ENCODE measurements at regions not wholly inside any gene's neighbourhood (a gene's known extent, or its start where the extent isn't known, plus 50 kb on each side); places are given as distances from the start of the nearest gene placed in this dataset.
"Not testable (repeated sequence)": the region's sequence is repeated elsewhere in the genome, so short reads cannot be mapped to it uniquely, and the experiment has no call there.

DNA sequence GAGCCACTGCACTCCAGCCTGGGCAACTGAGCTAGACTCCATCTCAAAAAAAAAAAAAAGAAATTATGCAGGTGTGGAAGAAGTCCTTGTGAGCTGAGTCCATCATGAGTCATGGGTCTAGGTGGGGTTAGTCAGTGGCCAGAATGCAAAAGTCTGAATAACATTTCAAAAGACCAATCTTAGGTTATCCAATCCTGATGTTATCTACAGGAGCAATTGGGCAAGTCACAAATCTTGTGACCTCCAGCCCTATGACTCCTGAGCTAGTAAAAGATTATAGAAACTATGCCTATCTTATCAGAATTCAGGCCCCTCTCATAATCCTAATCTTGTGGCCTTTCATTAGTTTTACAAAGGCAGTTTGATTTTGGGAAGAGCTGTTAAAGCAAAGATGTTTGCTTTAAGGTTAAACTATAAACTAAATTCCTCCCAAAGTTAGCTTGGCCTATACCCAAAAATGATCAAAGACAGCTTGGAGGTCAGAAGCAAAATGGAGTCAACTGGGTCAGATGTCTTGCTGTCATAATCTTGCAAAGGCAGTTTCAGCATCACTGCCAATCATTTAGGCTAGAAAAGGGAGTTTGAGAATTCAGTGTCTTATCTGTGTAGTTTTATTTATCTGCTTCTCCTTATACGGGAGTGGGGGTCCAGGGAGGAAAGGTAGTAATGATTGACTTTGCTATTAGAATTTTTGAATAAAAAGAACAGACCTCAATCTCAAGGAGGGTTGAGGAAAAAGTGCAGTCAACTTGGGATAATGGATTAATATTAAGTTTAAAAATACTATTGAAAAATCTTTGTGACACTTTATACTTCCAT, 71.2 kb upstream of the TRIM24 start:
- no peak overlapping the region for H3K27ac ChIP-seq
- H3K36me3 ChIP-seq, result no peaks in the 10 kb centered on the region
- peaks cover 3% of the 10 kb centered on the region; the same call in 1 of the 2 replicates for H3K9me3 ChIP-seq (replicated peaks)

DNA sequence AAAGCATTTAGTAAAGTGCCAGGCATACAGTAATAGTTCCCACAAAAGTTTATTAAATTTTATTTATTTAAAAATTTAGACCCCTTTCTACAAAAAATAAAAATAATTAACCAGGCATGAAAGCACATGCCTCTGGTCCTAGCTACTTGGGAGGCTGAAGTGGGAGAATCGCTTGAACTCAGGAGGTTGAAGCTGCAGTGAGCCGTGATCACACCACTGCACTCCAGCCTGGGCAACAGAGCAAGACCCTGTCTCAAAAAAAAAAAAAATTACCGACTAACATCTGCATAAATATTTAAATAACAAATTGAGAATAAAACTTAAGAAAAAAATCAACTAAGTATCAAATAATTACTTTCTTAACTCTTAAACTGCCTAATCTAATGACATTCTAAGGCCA, 64.3 kb upstream of the TRIM24 start:
- no peaks in the 10 kb centered on the region for H3K27me3 ChIP-seq (replicated peaks)
- no peak overlapping the region for H3K27ac ChIP-seq
- H3K9me3 ChIP-seq (replicated peaks), result no peaks in the 10 kb centered on the region; the same call in 1 of the 2 replicates
- H3K36me3 ChIP-seq, result no peaks in the 10 kb centered on the region
- no peak for DNase-seq (ENCODE audit: low read depth in 1 of 2, low spot score in 2 of 2)
- no peaks in the 10 kb centered on the region for H3K4me1 ChIP-seq (replicated peaks)
- H3K4me3 ChIP-seq, result no peak overlapping the region

More for the DNA sequence above, 71.2 kb upstream of the TRIM24 start:
- Histone ChIP-seq H3K4me1 (replicated peaks) (no peaks in the 10 kb centered on the region), H3K27me3 (replicated peaks) (no peaks in the 10 kb centered on the region), H3K4me3 (no peak overlapping the region)
- no peak for DNase-seq (ENCODE audit: low read depth in 1 of 2, low spot score in 2 of 2)

DNA sequence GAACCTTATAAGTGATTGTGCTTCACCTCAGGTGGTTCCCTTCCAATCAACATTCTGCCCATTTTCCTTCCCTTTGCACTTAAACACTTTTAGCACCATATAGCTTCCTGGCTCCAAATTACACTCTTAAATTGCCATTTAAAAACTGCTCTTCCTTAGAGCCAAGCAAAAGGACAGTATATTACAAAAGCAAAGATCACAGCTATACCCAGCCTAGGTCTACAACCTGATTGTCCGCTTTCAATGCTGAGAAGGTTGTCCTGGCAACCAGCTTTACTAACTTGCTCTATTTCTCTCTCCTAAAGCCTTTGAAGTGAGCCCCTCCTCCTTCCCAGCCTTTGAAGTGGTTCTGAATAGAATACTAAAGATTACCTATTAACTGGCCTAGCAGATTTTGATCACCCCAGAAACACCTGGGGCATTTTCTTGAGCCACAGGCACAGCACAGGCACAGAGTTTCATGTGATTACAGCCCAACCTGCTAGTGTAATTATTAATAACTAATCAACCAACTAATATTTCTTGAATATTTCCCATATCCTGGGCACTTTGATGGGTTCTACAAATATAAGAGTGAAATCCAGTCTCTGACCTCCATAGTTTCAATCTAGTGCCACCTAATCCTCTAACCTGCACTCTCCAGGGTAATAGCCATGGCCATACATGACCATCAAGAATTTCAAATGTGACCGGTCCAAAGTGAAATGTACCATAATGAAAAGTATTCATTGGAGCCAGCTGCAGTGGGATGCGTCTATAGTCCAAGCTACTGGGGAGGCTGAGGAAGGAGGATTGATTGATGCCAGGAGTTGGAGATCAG, 63.6 kb upstream of the TRIM24 start:
- no peak overlapping the region for H3K27ac ChIP-seq
- DNase-seq (ENCODE audit: low read depth in 1 of 2, low spot score in 2 of 2), result no peak

DNA sequence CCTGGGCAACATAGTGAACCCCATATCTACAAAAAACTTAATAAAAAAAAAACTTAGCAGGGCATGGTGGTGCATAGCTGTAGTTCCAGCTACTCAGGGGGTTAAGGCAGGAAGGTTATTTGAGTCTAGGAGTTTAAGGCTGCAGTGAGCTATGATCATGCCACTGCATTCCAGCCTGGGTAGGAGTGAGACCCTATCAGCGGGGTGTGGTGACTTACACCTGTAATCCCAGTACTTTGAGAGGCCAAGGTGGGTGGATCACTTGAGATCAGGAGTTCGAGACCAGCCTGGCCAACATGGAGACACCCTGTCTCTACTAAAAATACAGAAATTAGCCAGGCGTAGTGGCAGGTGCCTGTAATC, 63.0 kb upstream of the TRIM24 start:
- H3K9me3 ChIP-seq (replicated peaks); H3K4me1 ChIP-seq (replicated peaks); H3K4me3 ChIP-seq; H3K27ac ChIP-seq; DNase-seq (ENCODE audit: low read depth in 1 of 2, low spot score in 2 of 2); H3K36me3 ChIP-seq; H3K27me3 ChIP-seq (replicated peaks): not testable (repeated sequence)

More for the DNA sequence above, 63.6 kb upstream of the TRIM24 start:
- Histone ChIP-seq H3K9me3 (replicated peaks) (no peaks in the 10 kb centered on the region; the same call in 1 of the 2 replicates), H3K27me3 (replicated peaks) (no peaks in the 10 kb centered on the region), H3K4me3 (no peak overlapping the region), H3K36me3 (no peaks in the 10 kb centered on the region), H3K4me1 (replicated peaks) (no peaks in the 10 kb centered on the region)

- no peak for DNase-seq (ENCODE audit: low read depth in 1 of 2, low spot score in 2 of 2)
- Histone ChIP-seq H3K9me3 (replicated peaks) (no peaks in the 10 kb centered on the region), H3K27ac (no peak overlapping the region), H3K27me3 (replicated peaks) (no peaks in the 10 kb centered on the region), H3K4me3 (no peak overlapping the region), H3K4me1 (replicated peaks) (no peaks in the 10 kb centered on the region), H3K36me3 (no peaks in the 10 kb centered on the region)
Observed at GRCh38 chr7:138398857-138399256, 61.2 kb upstream of the TRIM24 start.

DNA sequence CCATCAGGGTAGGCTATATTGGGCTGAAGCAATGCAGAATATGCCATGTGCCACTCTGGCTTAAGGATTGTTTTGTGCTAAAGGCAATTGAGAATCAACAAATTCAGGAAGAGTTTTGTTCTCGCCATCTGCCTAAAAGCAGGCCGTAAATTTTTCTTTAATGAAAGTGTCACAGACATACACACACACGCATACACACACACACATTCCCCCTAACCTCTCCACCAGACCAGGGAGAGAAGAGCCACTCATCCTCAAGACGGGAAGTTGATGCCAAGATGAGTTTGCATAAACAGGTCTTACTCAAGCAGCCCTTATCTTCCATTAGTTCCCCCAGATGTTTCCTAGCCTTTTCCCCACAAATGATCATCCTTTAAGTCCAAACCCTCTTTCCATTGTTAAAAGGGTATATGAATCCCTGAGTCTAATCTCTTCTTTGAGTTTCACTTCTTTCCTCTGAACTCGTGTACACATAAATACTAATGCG, 59.6 kb upstream of the TRIM24 start:
- Histone ChIP-seq H3K4me1 (replicated peaks) (no peaks in the 10 kb centered on the region), H3K36me3 (no peaks in the 10 kb centered on the region), H3K4me3 (no peak overlapping the region), H3K27me3 (replicated peaks) (no peaks in the 10 kb centered on the region), H3K9me3 (replicated peaks) (no peaks in the 10 kb centered on the region), H3K27ac (no peak overlapping the region)
- DNase-seq (ENCODE audit: low read depth in 1 of 2, low spot score in 2 of 2), result no peak

DNA sequence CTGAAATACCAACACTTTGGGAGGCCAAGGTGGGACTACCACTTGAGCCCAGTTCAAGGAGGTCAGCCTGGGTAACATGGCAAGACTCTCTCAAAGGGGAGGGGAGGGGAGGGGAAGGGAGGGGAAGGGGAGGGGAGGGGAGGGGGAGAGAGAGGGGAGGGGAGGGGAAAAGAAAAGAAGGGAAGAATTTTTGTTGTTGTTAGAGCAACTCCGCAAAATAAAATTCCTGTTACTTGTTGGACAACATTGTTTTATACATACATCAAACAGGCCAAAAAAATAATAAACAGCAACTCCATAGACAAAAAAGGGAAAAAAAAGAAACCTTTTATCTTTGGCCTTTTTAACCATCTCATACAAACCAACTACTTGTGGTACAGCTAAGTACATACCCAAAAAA, 57.3 kb upstream of the TRIM24 start:
- H3K27me3 ChIP-seq (replicated peaks), result no peaks in the 10 kb centered on the region
- no peak overlapping the region for H3K27ac ChIP-seq
- no peaks in the 10 kb centered on the region for H3K9me3 ChIP-seq (replicated peaks)
- H3K4me3 ChIP-seq, result no peak overlapping the region
- no peak for DNase-seq (ENCODE audit: low read depth in 1 of 2, low spot score in 2 of 2)
- H3K36me3 ChIP-seq, result no peaks in the 10 kb centered on the region
- no peaks in the 10 kb centered on the region for H3K4me1 ChIP-seq (replicated peaks)

- no peak for DNase-seq (ENCODE audit: low read depth in 1 of 2, low spot score in 2 of 2)
- H3K4me3 ChIP-seq, result no peak overlapping the region
- H3K27ac ChIP-seq, result no peak overlapping the region
- no peaks in the 10 kb centered on the region for H3K27me3 ChIP-seq (replicated peaks)
- no peaks in the 10 kb centered on the region for H3K36me3 ChIP-seq
- no peaks in the 10 kb centered on the region for H3K4me1 ChIP-seq (replicated peaks)
- no peaks in the 10 kb centered on the region for H3K9me3 ChIP-seq (replicated peaks)
Observed at GRCh38 chr7:138405496-138405895, 54.6 kb upstream of the TRIM24 start.

DNA sequence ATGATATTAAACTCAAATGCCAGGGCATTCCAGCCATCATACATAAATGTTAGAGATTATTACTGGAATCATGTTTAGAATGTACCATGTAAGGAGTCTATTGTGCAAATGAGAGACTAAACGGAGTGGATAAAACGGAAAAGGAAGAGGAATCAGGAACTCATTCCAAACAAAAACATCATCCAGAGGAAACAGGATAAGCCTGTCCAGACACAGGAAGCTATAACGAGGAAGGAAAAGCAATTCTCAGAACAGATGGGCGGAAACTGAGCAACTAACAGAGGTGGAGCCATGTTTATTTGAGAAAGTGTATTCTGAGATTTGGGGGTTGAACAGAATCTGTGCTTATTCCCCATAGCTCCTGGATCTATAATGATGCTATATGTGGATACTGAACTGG, 52.3 kb upstream of the TRIM24 start:
- H3K27ac ChIP-seq, result no peak overlapping the region
- DNase-seq (ENCODE audit: low read depth in 1 of 2, low spot score in 2 of 2), result no peak
- no peaks in the 10 kb centered on the region for H3K36me3 ChIP-seq
- H3K27me3 ChIP-seq (replicated peaks), result no peaks in the 10 kb centered on the region
- H3K4me3 ChIP-seq, result no peak overlapping the region
- no peaks in the 10 kb centered on the region for H3K9me3 ChIP-seq (replicated peaks)
- no peaks in the 10 kb centered on the region for H3K4me1 ChIP-seq (replicated peaks)

All from SJSA1 (cell line).